HEK293 (cell line): ENCODE measurements at regions not wholly inside any gene's neighbourhood (a gene's known extent, or its start where the extent isn't known, plus 50 kb on each side); places are given as distances from the start of the nearest gene placed in this dataset.

ENCODE experiments used
- CTCF ChIA-PET: fragments of 350-600 bp; formaldehyde crosslinking; extraction: SDS; loops from one replicate; lab custom pipeline; 2021; ENCODE audit warnings: antibody characterized with exemption; lab: Yijun Ruan, JAX
- POLR2A ChIA-PET: fragments of 300-600 bp; formaldehyde crosslinking; extraction: SDS; loops from one replicate; lab custom pipeline; 2020; ENCODE audit warnings: antibody characterized with exemption, inconsistent platforms; lab: Yijun Ruan, JAX
- H3K27ac ChIP-seq: fragments of 200-500 bp; sonication (Bioruptor generic); 2 replicates; pipeline ENCODE4 v1.5.1; 2014; ENCODE audit warnings: low read depth, low read length, control low read depth, inconsistent platforms; ENCODE audit errors: extremely low read depth
- H3K36me3 ChIP-seq, 2 experiments: fragments of 200-500 bp in 1 of 2; sonication (Bioruptor generic) in 1 of 2; 1 replicate in 1 of 2; 2 replicates in 1 of 2; pipeline ENCODE4 v1.5.1; 2014 to 2017; ENCODE audit warnings: inconsistent platforms in 2 of 2, low read length in 2 of 2; ENCODE audit not compliant: control insufficient read depth in 2 of 2, insufficient read depth in 1 of 2
- H3K4me1 ChIP-seq: fragments of 200-500 bp; sonication (Bioruptor generic); 2 replicates; pipeline ENCODE4 v1.5.1; 2014; ENCODE audit warnings: mild to moderate bottlenecking, low read length, inconsistent platforms; ENCODE audit not compliant: control insufficient read depth, insufficient read depth
- H3K4me3 ChIP-seq: 2 replicates; pipeline ENCODE4 v1.5.1; 2011; ENCODE audit warnings: low read depth, mild to moderate bottlenecking, control low read depth, low read length, moderate library complexity
- H3K9me3 ChIP-seq: fragments of 200-500 bp; sonication (Bioruptor generic); 2 replicates; pipeline ENCODE4 v1.5.1; 2014; ENCODE audit warnings: low read depth, low read length, inconsistent platforms; ENCODE audit not compliant: control insufficient read depth, insufficient read depth
- ATF2 ChIP-seq: fragments of 450-650 bp; formaldehyde crosslinking; IDR thresholded peaks from 2 replicates; pipeline ENCODE4 v1.5.1; 2016; ENCODE audit warnings: missing biosample characterization, missing genetic modification characterization, low read depth
- CTCF ChIP-seq: fragments of 450-650 bp; formaldehyde crosslinking; IDR thresholded peaks from 2 replicates; pipeline ENCODE4 v1.5.1; 2016; ENCODE audit warnings: missing biosample characterization, missing genetic modification characterization
- ELK4 ChIP-seq: IDR thresholded peaks from 2 replicates; pipeline ENCODE4 v1.6.1; 2011; ENCODE audit warnings: mild to moderate bottlenecking, low read depth, low read length, borderline replicate concordance
- HOXD13 ChIP-seq: sonication (generic); formaldehyde crosslinking; IDR thresholded peaks from 2 replicates; pipeline ENCODE4 v1.8.0; 2022; ENCODE audit warnings: missing genetic modification reagents, borderline replicate concordance
- TCF7L2 ChIP-seq: IDR thresholded peaks from 2 replicates; pipeline ENCODE4 v1.6.1; 2011; ENCODE audit warnings: low read depth, mild to moderate bottlenecking, inconsistent platforms, low read length, moderate library complexity, borderline replicate concordance
- ZBTB26 ChIP-seq: fragments of 450-650 bp; formaldehyde crosslinking; optimal IDR thresholded peaks from 2 replicates; pipeline ENCODE3; 2016; ENCODE audit warnings: missing biosample characterization, mild to moderate bottlenecking, missing genetic modification characterization
- ZBTB8A ChIP-seq: fragments of 450-650 bp; formaldehyde crosslinking; IDR thresholded peaks from 2 replicates; pipeline ENCODE4 v1.5.1; 2016; ENCODE audit warnings: missing biosample characterization, missing genetic modification characterization
- ZNF140 ChIP-seq: fragments of 450-650 bp; formaldehyde crosslinking; IDR thresholded peaks from 2 replicates; pipeline ENCODE4 v1.5.1; 2016; ENCODE audit warnings: missing biosample characterization, missing genetic modification characterization
- ZNF2 ChIP-seq: fragments of 450-650 bp; formaldehyde crosslinking; IDR thresholded peaks from 2 replicates; pipeline ENCODE4 v1.5.1; 2016; ENCODE audit warnings: missing biosample characterization, missing genetic modification characterization
- ZNF274 ChIP-seq, 2 experiments: fragments of 200-500 bp in 1 of 2; fragments of 450-650 bp in 1 of 2; sonication (Bioruptor generic) in 1 of 2; formaldehyde crosslinking in 1 of 2; IDR thresholded peaks; 2 replicates each; pipeline versions ENCODE4 v1.5.1 to v1.6.1; 2014 to 2016; ENCODE audit warnings: borderline replicate concordance in 1 of 2, inconsistent platforms in 1 of 2, low read length in 1 of 2, missing biosample characterization in 1 of 2, missing genetic modification characterization in 1 of 2
- ZNF473 ChIP-seq: fragments of 450-650 bp; formaldehyde crosslinking; IDR thresholded peaks from 2 replicates; pipeline ENCODE4 v1.5.1; 2017; ENCODE audit warnings: missing biosample characterization, missing genetic modification characterization
- ZNF48 ChIP-seq: fragments of 450-650 bp; formaldehyde crosslinking; IDR thresholded peaks from 2 replicates; pipeline ENCODE4 v1.5.1; 2016; ENCODE audit warnings: missing biosample characterization, missing genetic modification characterization
- ZNF518A ChIP-seq: fragments of 450-650 bp; formaldehyde crosslinking; conservative IDR thresholded peaks from 2 replicates; pipeline ENCODE4 v1.5.1; 2016; ENCODE audit warnings: low read depth, missing biosample characterization, missing genetic modification characterization
- ZNF521 ChIP-seq: fragments of 450-650 bp; formaldehyde crosslinking; IDR thresholded peaks from 2 replicates; pipeline ENCODE4 v1.5.1; 2017; ENCODE audit warnings: missing biosample characterization, mild to moderate bottlenecking, missing genetic modification characterization
- ZNF560 ChIP-seq: fragments of 450-650 bp; formaldehyde crosslinking; IDR thresholded peaks from 2 replicates; pipeline ENCODE4 v1.5.1; 2017; ENCODE audit warnings: missing biosample characterization, missing genetic modification characterization, borderline replicate concordance
- ZNF707 ChIP-seq: fragments of 450-650 bp; formaldehyde crosslinking; IDR thresholded peaks from 2 replicates; pipeline ENCODE4 v1.5.1; 2016; ENCODE audit warnings: missing biosample characterization, missing genetic modification characterization

GRCh38 chr3:147575391-147575790 is 166.2 kb downstream of the ZIC1 start (continued):
- TF ChIP-seq ZNF518A (tag by site-specific recombination) (no peak), ZNF473 (tag by site-specific recombination) (no peak), ZBTB26 (tag by site-specific recombination) (no peak), ZNF707 (no peak), CTCF (tag by site-specific recombination) (no peak), ZNF140 (no peak), HOXD13 (CRISPR knock-in tag) (no peak), ZNF274 (IDR thresholded peaks at IDR 0.05; ENCODE audit: low read length) (no peak), ZNF274 (tag by site-specific recombination; IDR thresholded peaks at IDR 0.05; ENCODE audit: borderline replicate concordance) (no peak), ZNF2 (no peak), ZNF48 (tag by site-specific recombination) (no peak)

GRCh38 chr3:147582642-147583041 is 173.5 kb downstream of the ZIC1 start:
- Histone ChIP-seq H3K27ac (no peak overlapping the region), H3K36me3 (no peaks in the 10 kb centered on the region), H3K4me1 (no peaks in the 10 kb centered on the region), H3K9me3 (no peaks in the 10 kb centered on the region), H3K4me3 (no peak overlapping the region)
- ChIA-PET POLR2A (no interaction called here), CTCF (interaction anchor here (0.7 kb wide), 1 partner anchor 550 kb away, joined by 3 read pairs; no protein-coding TSS in a partner anchor)
- TF ChIP-seq ELK4 (no peak), ZNF140 (no peak), ZNF521 (no peak), ZBTB8A (tag by site-specific recombination) (no peak), ATF2 (tag by site-specific recombination) (no peak), ZNF560 (tag by site-specific recombination) (no peak), TCF7L2 (no peak)
